ENCODE measurements at regions not wholly inside any gene's neighbourhood (a gene's known extent, or its start where the extent isn't known, plus 50 kb on each side); places are given as distances from the start of the nearest gene placed in this dataset.

DNA sequence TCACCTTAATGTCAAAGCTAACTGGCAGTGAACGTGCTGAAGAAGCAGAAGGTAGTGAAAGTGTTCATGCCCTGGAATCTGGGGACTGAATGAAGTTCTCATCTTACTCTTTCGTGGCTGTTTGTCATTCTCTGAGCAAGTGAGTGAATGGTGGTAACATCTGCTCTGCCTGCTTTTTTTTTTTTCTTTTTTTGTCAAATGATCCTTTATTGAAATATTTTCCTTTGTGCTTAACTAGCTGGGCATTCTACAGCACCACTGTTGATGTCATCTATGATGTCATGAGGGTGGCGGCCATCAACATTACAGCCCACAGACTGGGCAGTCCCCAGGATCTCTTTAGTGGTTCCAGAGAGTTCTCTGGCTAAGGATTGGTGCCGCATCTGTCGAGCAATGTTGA is 65.2 kb downstream of the RIN2 start:
- Histone ChIP-seq H4K20me1 (replicated peaks; ENCODE audit: insufficient read depth) (no peaks in the 10 kb centered on the region), H3K9me2 (ENCODE audit: insufficient read depth) (0 out of 2 replicates have a peak, but pooled peaks cover 3% of the 10 kb centered on the region), H3K79me2 (replicated peaks; ENCODE audit: insufficient read depth) (no peaks in the 10 kb centered on the region), H3F3A (replicated peaks; ENCODE audit: low read depth) (no peaks in the 10 kb centered on the region), H3K4me3 (no peak overlapping the region), H3K27ac (ENCODE audit: low read depth) (no peak overlapping the region), H2AFZ (no peak overlapping the region), H3K27me3 (ENCODE audit: insufficient read depth) (no peaks in the 10 kb centered on the region), H3K36me3 (ENCODE audit: insufficient read depth) (no peaks in the 10 kb centered on the region), H3K4me2 (no peak overlapping the region), H3K4me1 (ENCODE audit: insufficient read depth) (no peaks in the 10 kb centered on the region)
- ATAC-seq: no peak
- peaks cover 6% of the 10 kb centered on the region for H3K27me3 Mint-ChIP-seq (ENCODE audit: insufficient read depth, low read depth, poor library complexity)
- no peak for TF ChIP-seq CREB1 (CRISPR knock-in tag; IDR thresholded peaks at IDR 0.05; ENCODE audit: low read depth)
- TF ChIP-seq EZH2 (IDR thresholded peaks at IDR 0.05; ENCODE audit: low read depth, unreplicated experiment): no peak
- TF ChIP-seq, protein P1, sequence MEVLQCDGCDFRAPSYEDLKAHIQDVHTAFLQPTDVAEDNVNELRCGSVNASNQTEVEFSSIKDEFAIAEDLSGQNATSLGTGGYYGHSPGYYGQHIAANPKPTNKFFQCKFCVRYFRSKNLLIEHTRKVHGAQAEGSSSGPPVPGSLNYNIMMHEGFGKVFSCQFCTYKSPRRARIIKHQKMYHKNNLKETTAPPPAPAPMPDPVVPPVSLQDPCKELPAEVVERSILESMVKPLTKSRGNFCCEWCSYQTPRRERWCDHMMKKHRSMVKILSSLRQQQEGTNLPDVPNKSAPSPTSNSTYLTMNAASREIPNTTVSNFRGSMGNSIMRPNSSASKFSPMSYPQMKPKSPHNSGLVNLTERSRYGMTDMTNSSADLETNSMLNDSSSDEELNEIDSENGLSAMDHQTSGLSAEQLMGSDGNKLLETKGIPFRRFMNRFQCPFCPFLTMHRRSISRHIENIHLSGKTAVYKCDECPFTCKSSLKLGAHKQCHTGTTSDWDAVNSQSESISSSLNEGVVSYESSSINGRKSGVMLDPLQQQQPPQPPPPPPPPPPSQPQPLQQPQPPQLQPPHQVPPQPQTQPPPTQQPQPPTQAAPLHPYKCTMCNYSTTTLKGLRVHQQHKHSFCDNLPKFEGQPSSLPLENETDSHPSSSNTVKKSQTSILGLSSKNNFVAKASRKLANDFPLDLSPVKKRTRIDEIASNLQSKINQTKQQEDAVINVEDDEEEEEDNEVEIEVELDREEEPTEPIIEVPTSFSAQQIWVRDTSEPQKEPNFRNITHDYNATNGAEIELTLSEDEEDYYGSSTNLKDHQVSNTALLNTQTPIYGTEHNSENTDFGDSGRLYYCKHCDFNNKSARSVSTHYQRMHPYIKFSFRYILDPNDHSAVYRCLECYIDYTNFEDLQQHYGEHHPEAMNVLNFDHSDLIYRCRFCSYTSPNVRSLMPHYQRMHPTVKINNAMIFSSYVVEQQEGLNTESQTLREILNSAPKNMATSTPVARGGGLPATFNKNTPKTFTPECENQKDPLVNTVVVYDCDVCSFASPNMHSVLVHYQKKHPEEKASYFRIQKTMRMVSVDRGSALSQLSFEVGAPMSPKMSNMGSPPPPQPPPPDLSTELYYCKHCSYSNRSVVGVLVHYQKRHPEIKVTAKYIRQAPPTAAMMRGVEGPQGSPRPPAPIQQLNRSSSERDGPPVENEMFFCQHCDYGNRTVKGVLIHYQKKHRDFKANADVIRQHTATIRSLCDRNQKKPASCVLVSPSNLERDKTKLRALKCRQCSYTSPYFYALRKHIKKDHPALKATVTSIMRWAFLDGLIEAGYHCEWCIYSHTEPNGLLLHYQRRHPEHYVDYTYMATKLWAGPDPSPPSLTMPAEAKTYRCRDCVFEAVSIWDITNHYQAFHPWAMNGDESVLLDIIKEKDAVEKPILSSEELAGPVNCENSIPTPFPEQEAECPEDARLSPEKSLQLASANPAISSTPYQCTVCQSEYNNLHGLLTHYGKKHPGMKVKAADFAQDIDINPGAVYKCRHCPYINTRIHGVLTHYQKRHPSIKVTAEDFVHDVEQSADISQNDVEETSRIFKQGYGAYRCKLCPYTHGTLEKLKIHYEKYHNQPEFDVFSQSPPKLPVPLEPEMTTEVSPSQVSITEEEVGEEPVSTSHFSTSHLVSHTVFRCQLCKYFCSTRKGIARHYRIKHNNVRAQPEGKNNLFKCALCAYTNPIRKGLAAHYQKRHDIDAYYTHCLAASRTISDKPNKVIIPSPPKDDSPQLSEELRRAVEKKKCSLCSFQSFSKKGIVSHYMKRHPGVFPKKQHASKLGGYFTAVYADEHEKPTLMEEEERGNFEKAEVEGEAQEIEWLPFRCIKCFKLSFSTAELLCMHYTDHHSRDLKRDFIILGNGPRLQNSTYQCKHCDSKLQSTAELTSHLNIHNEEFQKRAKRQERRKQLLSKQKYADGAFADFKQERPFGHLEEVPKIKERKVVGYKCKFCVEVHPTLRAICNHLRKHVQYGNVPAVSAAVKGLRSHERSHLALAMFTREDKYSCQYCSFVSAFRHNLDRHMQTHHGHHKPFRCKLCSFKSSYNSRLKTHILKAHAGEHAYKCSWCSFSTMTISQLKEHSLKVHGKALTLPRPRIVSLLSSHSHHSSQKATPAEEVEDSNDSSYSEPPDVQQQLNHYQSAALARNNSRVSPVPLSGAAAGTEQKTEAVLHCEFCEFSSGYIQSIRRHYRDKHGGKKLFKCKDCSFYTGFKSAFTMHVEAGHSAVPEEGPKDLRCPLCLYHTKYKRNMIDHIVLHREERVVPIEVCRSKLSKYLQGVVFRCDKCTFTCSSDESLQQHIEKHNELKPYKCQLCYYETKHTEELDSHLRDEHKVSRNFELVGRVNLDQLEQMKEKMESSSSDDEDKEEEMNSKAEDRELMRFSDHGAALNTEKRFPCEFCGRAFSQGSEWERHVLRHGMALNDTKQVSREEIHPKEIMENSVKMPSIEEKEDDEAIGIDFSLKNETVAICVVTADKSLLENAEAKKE (CRISPR knock-in tag; IDR thresholded peaks at IDR 0.05): no peak
- TF ChIP-seq, protein P2, sequence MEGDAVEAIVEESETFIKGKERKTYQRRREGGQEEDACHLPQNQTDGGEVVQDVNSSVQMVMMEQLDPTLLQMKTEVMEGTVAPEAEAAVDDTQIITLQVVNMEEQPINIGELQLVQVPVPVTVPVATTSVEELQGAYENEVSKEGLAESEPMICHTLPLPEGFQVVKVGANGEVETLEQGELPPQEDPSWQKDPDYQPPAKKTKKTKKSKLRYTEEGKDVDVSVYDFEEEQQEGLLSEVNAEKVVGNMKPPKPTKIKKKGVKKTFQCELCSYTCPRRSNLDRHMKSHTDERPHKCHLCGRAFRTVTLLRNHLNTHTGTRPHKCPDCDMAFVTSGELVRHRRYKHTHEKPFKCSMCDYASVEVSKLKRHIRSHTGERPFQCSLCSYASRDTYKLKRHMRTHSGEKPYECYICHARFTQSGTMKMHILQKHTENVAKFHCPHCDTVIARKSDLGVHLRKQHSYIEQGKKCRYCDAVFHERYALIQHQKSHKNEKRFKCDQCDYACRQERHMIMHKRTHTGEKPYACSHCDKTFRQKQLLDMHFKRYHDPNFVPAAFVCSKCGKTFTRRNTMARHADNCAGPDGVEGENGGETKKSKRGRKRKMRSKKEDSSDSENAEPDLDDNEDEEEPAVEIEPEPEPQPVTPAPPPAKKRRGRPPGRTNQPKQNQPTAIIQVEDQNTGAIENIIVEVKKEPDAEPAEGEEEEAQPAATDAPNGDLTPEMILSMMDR (conservative IDR thresholded peaks at IDR 0.05; ENCODE audit: low read depth in 2 of 2): no peak
- TF ChIP-seq POLR2AphosphoS5 (IDR thresholded peaks at IDR 0.05; ENCODE audit: low read depth): no peak
- no peak for TF ChIP-seq ZNF331 (CRISPR knock-in tag; IDR thresholded peaks at IDR 0.05; ENCODE audit: low read depth)
- TF ChIP-seq, protein P3, sequence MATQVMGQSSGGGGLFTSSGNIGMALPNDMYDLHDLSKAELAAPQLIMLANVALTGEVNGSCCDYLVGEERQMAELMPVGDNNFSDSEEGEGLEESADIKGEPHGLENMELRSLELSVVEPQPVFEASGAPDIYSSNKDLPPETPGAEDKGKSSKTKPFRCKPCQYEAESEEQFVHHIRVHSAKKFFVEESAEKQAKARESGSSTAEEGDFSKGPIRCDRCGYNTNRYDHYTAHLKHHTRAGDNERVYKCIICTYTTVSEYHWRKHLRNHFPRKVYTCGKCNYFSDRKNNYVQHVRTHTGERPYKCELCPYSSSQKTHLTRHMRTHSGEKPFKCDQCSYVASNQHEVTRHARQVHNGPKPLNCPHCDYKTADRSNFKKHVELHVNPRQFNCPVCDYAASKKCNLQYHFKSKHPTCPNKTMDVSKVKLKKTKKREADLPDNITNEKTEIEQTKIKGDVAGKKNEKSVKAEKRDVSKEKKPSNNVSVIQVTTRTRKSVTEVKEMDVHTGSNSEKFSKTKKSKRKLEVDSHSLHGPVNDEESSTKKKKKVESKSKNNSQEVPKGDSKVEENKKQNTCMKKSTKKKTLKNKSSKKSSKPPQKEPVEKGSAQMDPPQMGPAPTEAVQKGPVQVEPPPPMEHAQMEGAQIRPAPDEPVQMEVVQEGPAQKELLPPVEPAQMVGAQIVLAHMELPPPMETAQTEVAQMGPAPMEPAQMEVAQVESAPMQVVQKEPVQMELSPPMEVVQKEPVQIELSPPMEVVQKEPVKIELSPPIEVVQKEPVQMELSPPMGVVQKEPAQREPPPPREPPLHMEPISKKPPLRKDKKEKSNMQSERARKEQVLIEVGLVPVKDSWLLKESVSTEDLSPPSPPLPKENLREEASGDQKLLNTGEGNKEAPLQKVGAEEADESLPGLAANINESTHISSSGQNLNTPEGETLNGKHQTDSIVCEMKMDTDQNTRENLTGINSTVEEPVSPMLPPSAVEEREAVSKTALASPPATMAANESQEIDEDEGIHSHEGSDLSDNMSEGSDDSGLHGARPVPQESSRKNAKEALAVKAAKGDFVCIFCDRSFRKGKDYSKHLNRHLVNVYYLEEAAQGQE (IDR thresholded peaks at IDR 0.05; ENCODE audit: unreplicated experiment): no peak
- TF ChIP-seq EZH2phosphoT487 (IDR thresholded peaks at IDR 0.05; ENCODE audit: unreplicated experiment): no peak
- TF ChIP-seq JUNB (IDR thresholded peaks at IDR 0.05; ENCODE audit: unreplicated experiment): no peak
- TF ChIP-seq ZNF114 (CRISPR knock-in tag; IDR thresholded peaks at IDR 0.05): no peak
- TF ChIP-seq, protein P4, sequence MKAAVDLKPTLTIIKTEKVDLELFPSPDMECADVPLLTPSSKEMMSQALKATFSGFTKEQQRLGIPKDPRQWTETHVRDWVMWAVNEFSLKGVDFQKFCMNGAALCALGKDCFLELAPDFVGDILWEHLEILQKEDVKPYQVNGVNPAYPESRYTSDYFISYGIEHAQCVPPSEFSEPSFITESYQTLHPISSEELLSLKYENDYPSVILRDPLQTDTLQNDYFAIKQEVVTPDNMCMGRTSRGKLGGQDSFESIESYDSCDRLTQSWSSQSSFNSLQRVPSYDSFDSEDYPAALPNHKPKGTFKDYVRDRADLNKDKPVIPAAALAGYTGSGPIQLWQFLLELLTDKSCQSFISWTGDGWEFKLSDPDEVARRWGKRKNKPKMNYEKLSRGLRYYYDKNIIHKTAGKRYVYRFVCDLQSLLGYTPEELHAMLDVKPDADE (IDR thresholded peaks at IDR 0.05): no peak
- TF ChIP-seq NANOG (IDR thresholded peaks at IDR 0.05; ENCODE audit: borderline replicate concordance): no peak
- no peak for TF ChIP-seq STAT1 (IDR thresholded peaks at IDR 0.05; ENCODE audit: unreplicated experiment)
- H3K4me1 Mint-ChIP-seq: peaks cover 6% of the 10 kb centered on the region
- no peaks in the 10 kb centered on the region for H3K9me3 Mint-ChIP-seq
- no peak overlapping the region for H3K27ac Mint-ChIP-seq
- no peak for DNase-seq (ENCODE audit: low spot score)
- no peak overlapping the region for H3K4me3 Mint-ChIP-seq
- H3K36me3 Mint-ChIP-seq (ENCODE audit: low read depth): no peaks in the 10 kb centered on the region

Data from GM23338 (cell line).